ENCODE measurements at regions not wholly inside any gene's neighbourhood (a gene's known extent, or its start where the extent isn't known, plus 50 kb on each side); places are given as distances from the start of the nearest gene placed in this dataset.

- DNase-seq (ENCODE audit: low spot score) = no peak
Observed at GRCh38 chr21:43303275-43304178, 123.4 kb downstream of the SIK1 start.

DNA sequence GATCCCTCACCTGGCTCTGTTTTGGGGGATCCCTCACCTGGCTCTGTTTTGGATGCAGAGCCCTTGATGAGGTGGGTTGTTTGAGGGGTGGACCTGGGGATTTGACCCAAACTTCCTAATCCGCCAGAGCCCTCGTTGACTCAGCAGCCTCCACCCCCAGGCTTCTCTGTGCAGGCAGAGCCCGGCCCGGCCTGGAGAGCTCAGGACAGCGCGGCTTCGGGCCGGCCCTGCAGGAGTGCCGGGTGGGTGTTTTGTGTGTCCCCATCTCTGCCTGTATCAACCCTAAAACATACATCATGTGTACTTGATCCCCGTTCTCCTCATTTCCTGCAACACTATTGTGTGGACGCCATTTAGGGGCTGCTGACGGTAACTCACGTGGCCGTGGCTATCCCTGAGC is 124.2 kb downstream of the SIK1 start:
- DNase-seq (ENCODE audit: low spot score) = no peak

- no peak for DNase-seq (ENCODE audit: low spot score)
Observed at GRCh38 chr21:43302062-43302700, 124.8 kb downstream of the SIK1 start.

DNA sequence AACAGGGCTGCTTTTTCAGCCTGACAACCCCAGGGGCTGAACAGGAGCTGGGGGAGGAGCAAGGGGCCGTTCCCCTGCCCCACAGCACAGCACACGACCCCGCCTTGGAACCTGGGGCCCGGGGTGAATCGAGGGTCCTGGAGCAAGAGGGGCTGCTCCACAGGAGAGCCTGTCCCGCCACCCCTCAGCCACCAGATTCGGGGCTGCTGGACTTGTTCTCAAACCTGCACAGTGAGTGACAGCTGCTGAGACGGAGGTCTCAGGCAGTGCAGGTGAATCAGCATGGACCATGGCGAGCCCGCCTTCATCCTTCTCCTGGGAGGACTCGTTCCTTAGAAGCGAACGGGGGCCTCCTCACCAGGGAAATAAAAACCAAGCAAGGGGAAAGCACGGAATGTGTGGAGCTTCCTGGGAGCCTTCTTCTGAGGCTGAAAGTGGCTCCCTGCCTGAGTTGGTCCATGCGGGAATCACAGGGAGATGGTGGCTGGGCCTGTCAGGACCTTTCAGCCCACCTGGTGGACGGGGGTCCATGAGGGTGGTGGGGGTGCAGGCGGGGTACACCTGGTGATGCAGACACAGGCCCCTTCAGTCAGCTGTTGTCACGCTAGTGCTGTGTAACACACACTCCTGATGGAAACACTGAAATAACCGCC is 125.4 kb downstream of the SIK1 start:
- DNase-seq (ENCODE audit: low spot score) = no peak

GRCh38 chr21:43300496-43301408 is 126.2 kb downstream of the SIK1 start:
- peak; percentile 79 for DNase-seq (ENCODE audit: low spot score)

- DNase-seq (ENCODE audit: low spot score) = peak; percentile 27
Observed at GRCh38 chr21:43299441-43300277, 127.3 kb downstream of the SIK1 start.

GRCh38 chr21:43298546-43299440 is 128.1 kb downstream of the SIK1 start:
- no peak for DNase-seq (ENCODE audit: low spot score)

DNA sequence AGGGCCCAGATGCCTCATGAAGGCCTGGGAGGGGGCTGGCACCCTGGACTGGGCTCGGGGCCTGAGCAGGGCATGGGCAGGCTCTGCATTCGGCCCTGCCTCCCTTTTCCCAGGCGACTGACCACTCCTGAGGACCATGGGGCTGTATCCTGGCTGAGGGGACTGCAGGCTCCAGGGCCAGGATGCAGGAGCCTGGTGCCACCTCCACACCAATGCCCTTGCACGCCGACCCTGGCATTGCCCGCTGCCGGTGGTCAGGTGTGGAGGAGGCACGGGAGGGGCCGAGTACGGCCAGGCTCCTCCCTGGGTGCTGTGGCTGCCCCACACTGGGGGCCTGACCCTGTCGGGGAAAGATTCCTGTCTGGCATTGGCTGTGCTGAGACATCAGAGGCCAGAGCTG is 128.9 kb downstream of the SIK1 start:
- peak; percentile 27 for DNase-seq (ENCODE audit: low spot score)

DNA sequence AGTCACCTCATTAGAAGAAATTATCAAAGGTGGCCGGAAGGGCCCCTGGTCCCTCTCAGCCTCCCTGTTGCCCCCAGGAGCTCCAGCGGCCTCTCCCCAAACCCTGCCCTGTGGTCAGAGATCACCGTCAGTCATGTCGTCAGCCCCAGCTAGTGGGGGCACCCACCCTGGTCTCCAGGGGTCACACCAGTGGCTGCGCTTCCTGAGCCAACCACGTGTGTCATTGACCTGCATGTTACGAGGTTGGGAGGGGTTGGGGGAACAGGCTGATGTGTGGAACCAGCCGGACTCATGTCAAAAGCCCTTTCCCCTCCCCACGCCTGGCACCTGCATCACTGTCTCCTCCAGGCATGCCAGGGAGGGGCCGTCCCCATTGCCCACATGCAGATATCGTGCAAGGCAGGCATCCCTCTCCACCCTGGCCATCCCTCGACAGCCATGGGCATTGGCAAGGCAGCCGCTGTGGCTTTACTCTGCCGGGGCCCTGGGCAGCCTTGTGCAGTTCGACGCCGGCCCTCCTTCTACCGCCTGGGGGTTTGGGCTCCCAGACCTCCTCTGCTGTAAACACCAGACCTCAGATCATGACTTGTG is 128.7 kb downstream of the CRYAA start:
- no peak for DNase-seq (ENCODE audit: low spot score)

GRCh38 chr21:43295066-43295958 is 126.5 kb downstream of the CRYAA start:
- DNase-seq (ENCODE audit: low spot score) = no peak

DNA sequence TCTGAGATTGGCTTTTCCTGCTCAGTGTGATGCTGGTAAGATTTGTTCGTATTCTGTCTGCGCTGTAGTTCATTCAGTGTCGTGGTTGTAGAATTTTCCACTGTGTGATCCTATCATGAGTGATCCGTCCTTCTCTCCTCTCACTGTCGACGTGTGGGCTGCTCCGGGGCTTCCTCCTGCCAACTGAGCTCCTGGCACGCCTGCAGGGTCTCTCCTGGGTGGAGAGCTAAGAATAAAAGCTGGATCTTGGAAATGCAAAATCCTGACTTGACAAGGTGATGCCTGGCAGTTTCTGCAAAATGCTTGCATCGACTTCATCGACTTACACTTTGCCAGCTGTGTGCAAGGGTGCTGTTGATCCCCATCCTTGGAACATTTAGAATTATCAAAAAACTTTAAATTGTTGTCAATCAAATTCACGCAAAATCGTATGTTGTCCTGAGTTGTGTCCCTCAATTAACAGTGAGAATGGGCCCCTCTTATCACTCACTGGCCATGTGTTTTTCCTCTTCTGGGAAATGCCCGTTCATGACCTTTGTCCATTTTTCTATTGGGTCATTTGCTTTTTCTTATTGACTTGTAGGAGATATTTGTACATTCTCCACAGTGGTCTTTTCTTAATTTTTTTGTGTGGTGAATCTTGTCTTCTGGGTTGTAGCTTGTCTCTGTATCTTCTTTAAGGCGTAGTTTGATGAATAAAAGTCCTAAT is 125.5 kb downstream of the CRYAA start:
- no peak for DNase-seq (ENCODE audit: low spot score)

GRCh38 chr21:43292866-43293142 is 124.0 kb downstream of the CRYAA start:
- DNase-seq (ENCODE audit: low spot score) = no peak

DNA sequence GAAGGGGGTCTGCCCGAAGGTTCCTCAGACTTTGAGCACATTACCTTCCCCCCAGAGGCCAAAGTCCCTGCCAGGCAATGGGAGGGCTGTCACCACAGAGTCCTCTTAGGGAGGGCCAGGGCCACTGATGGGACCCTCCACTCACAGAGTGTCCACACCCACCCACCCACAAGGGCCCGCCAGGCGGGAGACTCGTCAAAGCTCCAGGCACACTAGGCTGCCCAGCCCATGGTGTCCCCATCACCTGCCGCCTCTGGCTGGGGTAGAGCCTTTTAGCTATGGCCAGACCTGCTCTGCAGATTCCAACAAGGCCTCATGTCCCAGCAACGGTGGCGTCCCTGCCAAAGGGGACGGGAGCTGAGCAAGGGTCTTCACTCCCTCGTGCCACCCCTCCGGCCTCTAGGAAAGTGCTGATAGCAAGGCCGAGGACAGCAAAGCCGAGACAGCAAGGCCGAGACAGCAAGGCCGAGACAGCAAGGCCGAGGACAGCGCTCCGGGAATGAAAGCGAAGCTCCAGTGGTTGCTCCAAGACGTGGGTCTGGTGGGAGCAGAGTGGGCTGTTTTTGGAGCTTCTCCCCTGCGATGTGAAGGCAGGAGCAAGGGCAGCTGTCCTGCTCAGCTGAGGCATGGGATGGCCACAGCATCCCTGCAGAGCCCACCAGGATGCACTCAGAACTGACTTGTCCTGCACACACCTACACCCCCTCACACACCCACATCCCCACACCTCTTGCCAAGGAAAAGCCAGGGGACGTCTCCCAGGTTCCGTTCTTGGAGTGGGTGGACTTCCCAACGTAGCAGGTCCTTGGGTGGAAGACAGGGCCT is 123.4 kb downstream of the CRYAA start:
- DNase-seq (ENCODE audit: low spot score) = no peak

- no peak for DNase-seq (ENCODE audit: low spot score)
Observed at GRCh38 chr21:43291347-43291950, 122.6 kb downstream of the CRYAA start.

GRCh38 chr21:43290421-43291346 is 121.9 kb downstream of the CRYAA start:
- no peak for DNase-seq (ENCODE audit: low spot score)
